A549 (cell line): ENCODE measurements at regions not wholly inside any gene's neighbourhood (a gene's known extent, or its start where the extent isn't known, plus 50 kb on each side); places are given as distances from the start of the nearest gene placed in this dataset.

ENCODE experiments used
- ATAC-seq, 2 experiments: fragments of 200-7000 bp in 1 of 2; fragments of >200 bp in 1 of 2; cut with Nextera tagmentation in 1 of 2; cut with Tn5 transposase in 1 of 2; 3 replicates each; pipeline versions ENCODE4 v1.8.0 to v1.9.1; 2018 to 2020; ENCODE audit warnings: mild to moderate bottlenecking in 1 of 2, moderate library complexity in 1 of 2
- CTCF ChIA-PET: fragments of 300-600 bp; sonication (Branson Sonifier 250); formaldehyde crosslinking; extraction: SDS; loops from one replicate; lab custom pipeline; 2021; ENCODE audit warnings: antibody characterized with exemption, inconsistent platforms; lab: Yijun Ruan, JAX
- POLR2A ChIA-PET: fragments of 350-600 bp; formaldehyde crosslinking; extraction: SDS; loops from one replicate; lab custom pipeline; 2021; ENCODE audit warnings: antibody characterized with exemption, inconsistent platforms; lab: Yijun Ruan, JAX
- DNase-seq, 2 experiments: peaks; one replicate each; pipeline versions ENCODE4 v3.0.0 to v3.0.0-alpha.2; 2011 to 2016; ENCODE audit warnings: low read depth in 1 of 2, low spot score in 1 of 2
- FAIRE-seq: peaks from 2 replicates; lab custom pipeline; 2011; peaks lifted over from hg19 to GRCh38; lab: Jason Lieb, UNC
- H3K27ac ChIP-seq, 2 experiments: fragments of >200 bp; sonication (Bioruptor Twin); formaldehyde crosslinking; 3 replicates each; pipeline ENCODE4 v1.5.1; 2016 to 2017
- H3K4me1 ChIP-seq: fragments of >200 bp; sonication (Bioruptor Twin); formaldehyde crosslinking; 3 replicates; pipeline ENCODE4 v1.6.1; 2016
- H3K4me2 ChIP-seq: fragments of >200 bp; sonication (Bioruptor Twin); formaldehyde crosslinking; 3 replicates; pipeline ENCODE4 v1.6.1; 2016
- H3K4me3 ChIP-seq: fragments of >200 bp; sonication (Bioruptor Twin); formaldehyde crosslinking; 3 replicates; pipeline ENCODE4 v1.5.1; 2016
- H3K9me3 ChIP-seq: fragments of >200 bp; sonication (Bioruptor Twin); formaldehyde crosslinking; 3 replicates; pipeline ENCODE4 v1.6.1; 2016
- ATOH8 ChIP-seq: fragments of 250-450 bp; sonication (Bioruptor Pico); IDR thresholded peaks from 2 replicates; pipeline ENCODE4 v1.5.0; 2020; ENCODE audit warnings: low read depth, mild to moderate bottlenecking, moderate library complexity
- CBX2 ChIP-seq: fragments of 200-600 bp; sonication (generic); IDR thresholded peaks from 2 replicates; pipeline ENCODE4 v1.6.1; 2016; ENCODE audit warnings: low read depth, mild to moderate bottlenecking, borderline replicate concordance
- CBX8 ChIP-seq: fragments of 200-600 bp; sonication (generic); IDR thresholded peaks from 2 replicates; pipeline ENCODE4 v1.6.1; 2016
- CEBPB ChIP-seq, 2 experiments: fragments of >200 bp in 1 of 2; sonication (Bioruptor Twin) in 1 of 2; formaldehyde crosslinking in 1 of 2; IDR thresholded peaks; 2 replicates each; pipeline ENCODE4 v1.6.1; 2012 to 2016
- CHD4 ChIP-seq: fragments of 200-600 bp; sonication (generic); IDR thresholded peaks from 2 replicates; pipeline ENCODE4 v1.6.1; 2016; ENCODE audit warnings: antibody characterized with exemption, mild to moderate bottlenecking, borderline replicate concordance
- EHF ChIP-seq: fragments of 250-450 bp; sonication (Bioruptor Pico); IDR thresholded peaks from 2 replicates; pipeline ENCODE4 v1.5.0; 2020; ENCODE audit warnings: mild to moderate bottlenecking
- ELK1 ChIP-seq: fragments of 150-350 bp; IDR thresholded peaks from 2 replicates; pipeline ENCODE4 v1.6.1; 2014; ENCODE audit warnings: low read depth, mild to moderate bottlenecking, low read length
- ESRRA ChIP-seq: fragments of 150-350 bp; IDR thresholded peaks from 2 replicates; pipeline ENCODE4 v1.6.1; 2014; ENCODE audit warnings: mild to moderate bottlenecking, low read length, borderline replicate concordance
- FOXS1 ChIP-seq: fragments of 250-450 bp; sonication (Bioruptor Pico); IDR thresholded peaks from 2 replicates; pipeline ENCODE4 v1.5.0; 2020; ENCODE audit warnings: mild to moderate bottlenecking, moderate library complexity
- HDAC2 ChIP-seq: fragments of 200-600 bp; sonication (generic); IDR thresholded peaks from 2 replicates; pipeline ENCODE4 v1.6.1; 2016
- HES2 ChIP-seq: fragments of >200 bp; sonication (Bioruptor Twin); formaldehyde crosslinking; IDR thresholded peaks from 2 replicates; pipeline ENCODE4 v1.6.1; 2016
- HEYL ChIP-seq: fragments of 250-450 bp; sonication (Bioruptor Pico); IDR thresholded peaks from 2 replicates; pipeline ENCODE4 v1.8.0; 2021; ENCODE audit warnings: mild to moderate bottlenecking, moderate library complexity
- HMGXB4 ChIP-seq: fragments of 250-450 bp; sonication (Bioruptor Pico); IDR thresholded peaks from 2 replicates; pipeline ENCODE4 v1.5.0; 2021; ENCODE audit warnings: mild to moderate bottlenecking, moderate library complexity, borderline replicate concordance
- HOXA7 ChIP-seq: fragments of 250-450 bp; sonication (Bioruptor Pico); IDR thresholded peaks from 2 replicates; pipeline ENCODE4 v1.5.0; 2020; ENCODE audit warnings: mild to moderate bottlenecking, moderate library complexity
- HOXB5 ChIP-seq: fragments of 250-450 bp; sonication (Bioruptor Pico); IDR thresholded peaks from 2 replicates; pipeline ENCODE4 v1.5.0; 2020; ENCODE audit warnings: mild to moderate bottlenecking, moderate library complexity
- JUN ChIP-seq, 2 experiments: fragments of >200 bp; sonication (Bioruptor Twin); formaldehyde crosslinking; IDR thresholded peaks; 2 replicates in 1 of 2; 3 replicates in 1 of 2; pipeline ENCODE4 v1.6.1; 2016 to 2017
- KDM5A ChIP-seq: fragments of 200-600 bp; sonication (generic); IDR thresholded peaks from 2 replicates; pipeline ENCODE4 v1.6.1; 2016; ENCODE audit warnings: antibody characterized with exemption, mild to moderate bottlenecking
- MAFK ChIP-seq: fragments of 450-650 bp; IDR thresholded peaks from 2 replicates; pipeline ENCODE4 v1.6.1; 2014; ENCODE audit not compliant: partially characterized antibody
- MAX ChIP-seq: IDR thresholded peaks from 2 replicates; pipeline ENCODE4 v1.6.1; 2012
- MYC ChIP-seq: IDR thresholded peaks from 2 replicates; pipeline ENCODE4 v1.6.1; 2012; ENCODE audit warnings: mild to moderate bottlenecking, inconsistent platforms, low read length, improper control_type of control experiment, borderline replicate concordance
- NFE2L2 ChIP-seq: fragments of 150-350 bp; conservative IDR thresholded peaks from 2 replicates; pipeline ENCODE4 v1.6.1; 2014; ENCODE audit warnings: low read length
- POLR2A ChIP-seq: IDR thresholded peaks from 2 replicates; pipeline ENCODE4 v1.6.1; 2012; ENCODE audit warnings: mild to moderate bottlenecking, low read length
- POLR2AphosphoS2 ChIP-seq: conservative IDR thresholded peaks from 2 replicates; pipeline ENCODE4 v1.6.1; 2012; ENCODE audit warnings: low read length, improper control_type of control experiment, inconsistent platforms
- RARB ChIP-seq: fragments of 250-450 bp; sonication (Bioruptor Pico); IDR thresholded peaks from 2 replicates; pipeline ENCODE4 v1.8.0; 2021; ENCODE audit warnings: mild to moderate bottlenecking, moderate library complexity
- RNF2 ChIP-seq: fragments of 200-600 bp; sonication (generic); IDR thresholded peaks from 2 replicates; pipeline ENCODE4 v1.6.1; 2016; ENCODE audit warnings: low read depth, mild to moderate bottlenecking, antibody characterized with exemption, moderate library complexity, borderline replicate concordance
- SMC3 ChIP-seq: fragments of >200 bp; sonication (Bioruptor Twin); formaldehyde crosslinking; IDR thresholded peaks from 3 replicates; pipeline ENCODE4 v1.6.1; 2018; ENCODE audit warnings: inconsistent platforms
- USF2 ChIP-seq: fragments of 450-650 bp; IDR thresholded peaks from 2 replicates; pipeline ENCODE4 v1.6.1; 2014; ENCODE audit warnings: antibody characterized with exemption
- WGBS: methylation state at CpG from one replicate; pipeline ENCODE4 v1.1.6; 2017; ENCODE audit errors: missing lambda C conversion rate; 5-methylcytosine and 5-hydroxymethylcytosine counted together

GRCh38 chr2:43152741-43153647 is 73.4 kb downstream of the ZFP36L2 start:
- peak; percentile 9 to 11; a peak in 2 of 6 replicates for ATAC-seq
- no peak for FAIRE-seq
- Histone ChIP-seq H3K27ac (peak overlapping the region in 1 of 2 experiments; percentile 57; a peak in 3 of 6 replicates), H3K4me3 (no peak overlapping the region), H3K9me3 (no peaks in the 10 kb centered on the region), H3K4me2 (no peak overlapping the region)
- no peak for DNase-seq
- CTCF ChIA-PET = interaction anchor here (1.1 to 1.5 kb wide), 2 partner anchors 177 to 178 kb away, joined by 4 to 6 read pairs; no protein-coding TSS in a partner anchor
- TF ChIP-seq CBX8 (no peak), SMC3 (no peak), HOXB5 (CRISPR knock-in tag) (no peak), KDM5A (no peak), MAX (no peak), NFE2L2 (no peak), HES2 (no peak), MYC (no peak), ESRRA (no peak), ELK1 (no peak), JUN (IDR thresholded peaks at IDR 0.05) (no peak), HEYL (CRISPR knock-in tag) (no peak), ATOH8 (no peak), RNF2 (no peak), RARB (CRISPR knock-in tag) (no peak), POLR2AphosphoS2 (no peak), MAFK (no peak), CEBPB (IDR thresholded peaks at IDR 0.05) (no peak)
- TF ChIP-seq, all 56 proteins: peak for 0
- H3K4me1 ChIP-seq = peaks cover 13% of the 10 kb centered on the region
- POLR2A ChIA-PET = no interaction called here
- 88% methylated on average over 10 of the region's 11 CpGs for WGBS

- Histone ChIP-seq H3K9me3 (no peaks in the 10 kb centered on the region), H3K4me1 (peaks cover 5% of the 10 kb centered on the region), H3K27ac (peak overlapping the region in 1 of 2 experiments; percentile 57; a peak in 2 of 6 replicates)
- POLR2A ChIA-PET = no interaction called here
- 79% methylated on average over 8 of the region's 8 CpGs for WGBS
- TF ChIP-seq ATOH8 (no peak), HOXB5 (CRISPR knock-in tag) (no peak), HDAC2 (no peak), MYC (no peak), CHD4 (no peak), HES2 (no peak), CBX2 (no peak), HOXA7 (no peak), FOXS1 (CRISPR knock-in tag) (no peak), USF2 (no peak), CBX8 (no peak), POLR2A (no peak), EHF (CRISPR knock-in tag) (no peak), HMGXB4 (CRISPR knock-in tag) (no peak)
- TF ChIP-seq, all 56 proteins: peak for 0
- DNase-seq (no peak), FAIRE-seq (no peak), ATAC-seq (peak in 1 of 2 experiments; percentile 23; a peak in 2 of 6 replicates)
- Histone ChIP-seq H3K4me3 (no peak overlapping the region), H3K4me2 (no peak overlapping the region)
- CTCF ChIA-PET = interaction anchor here (0.9 to 1.7 kb wide), 4 partner anchors 17 to 178 kb away, joined by 3 to 6 read pairs (median 4); no protein-coding TSS in a partner anchor
Measured at GRCh38 chr2:43152186-43152585, 74.2 kb downstream of the ZFP36L2 start.
